PC-9 (cell line): ENCODE measurements at regions not wholly inside any gene's neighbourhood (a gene's known extent, or its start where the extent isn't known, plus 50 kb on each side); places are given as distances from the start of the nearest gene placed in this dataset.

Source experiments
- EZH2 ChIP-seq: fragments of 200-600 bp; sonication (generic); IDR thresholded peaks from 2 replicates; pipeline ENCODE4 v1.8.0; 2017; ENCODE audit warnings: antibody characterized with exemption, low read depth
- TF ChIP-seq, protein P1 (sequence below): fragments of 200-600 bp; sonication (generic); conservative IDR thresholded peaks from 2 replicates; pipeline ENCODE4 v1.6.1; 2017; ENCODE audit warnings: mixed run types, antibody characterized with exemption, mild to moderate bottlenecking, moderate library complexity

DNA sequence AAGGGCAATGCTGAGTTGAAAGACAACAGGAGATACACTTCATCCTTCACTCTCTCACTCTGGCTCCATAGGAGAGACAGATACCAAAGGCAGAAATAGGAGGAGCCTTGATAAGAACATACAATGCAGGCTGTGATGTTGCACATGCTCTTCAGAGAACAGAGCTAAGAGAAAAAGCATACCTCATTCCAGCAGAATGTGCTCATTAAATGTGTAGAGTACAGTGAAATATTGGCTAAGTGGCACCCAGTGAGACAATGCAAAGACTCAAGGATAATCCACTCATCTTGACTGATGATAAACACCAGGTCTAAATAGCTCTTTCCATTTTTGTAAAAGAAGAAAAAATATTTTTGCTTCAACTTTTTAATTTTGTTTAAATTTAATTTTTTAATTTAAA lies 139.7 kb downstream of the OR2K2 start:
- TF ChIP-seq, protein P1, sequence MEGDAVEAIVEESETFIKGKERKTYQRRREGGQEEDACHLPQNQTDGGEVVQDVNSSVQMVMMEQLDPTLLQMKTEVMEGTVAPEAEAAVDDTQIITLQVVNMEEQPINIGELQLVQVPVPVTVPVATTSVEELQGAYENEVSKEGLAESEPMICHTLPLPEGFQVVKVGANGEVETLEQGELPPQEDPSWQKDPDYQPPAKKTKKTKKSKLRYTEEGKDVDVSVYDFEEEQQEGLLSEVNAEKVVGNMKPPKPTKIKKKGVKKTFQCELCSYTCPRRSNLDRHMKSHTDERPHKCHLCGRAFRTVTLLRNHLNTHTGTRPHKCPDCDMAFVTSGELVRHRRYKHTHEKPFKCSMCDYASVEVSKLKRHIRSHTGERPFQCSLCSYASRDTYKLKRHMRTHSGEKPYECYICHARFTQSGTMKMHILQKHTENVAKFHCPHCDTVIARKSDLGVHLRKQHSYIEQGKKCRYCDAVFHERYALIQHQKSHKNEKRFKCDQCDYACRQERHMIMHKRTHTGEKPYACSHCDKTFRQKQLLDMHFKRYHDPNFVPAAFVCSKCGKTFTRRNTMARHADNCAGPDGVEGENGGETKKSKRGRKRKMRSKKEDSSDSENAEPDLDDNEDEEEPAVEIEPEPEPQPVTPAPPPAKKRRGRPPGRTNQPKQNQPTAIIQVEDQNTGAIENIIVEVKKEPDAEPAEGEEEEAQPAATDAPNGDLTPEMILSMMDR, result no peak
- TF ChIP-seq EZH2, result no peak
